ENCODE measurements at regions not wholly inside any gene's neighbourhood (a gene's known extent, or its start where the extent isn't known, plus 50 kb on each side); places are given as distances from the start of the nearest gene placed in this dataset.

- DNase-seq (ENCODE audit: low read depth, low spot score) (no peak), FAIRE-seq (no peak), ATAC-seq (no peak)
- Histone ChIP-seq H3K27ac (ENCODE audit: control insufficient read depth, insufficient read depth) (no peak overlapping the region), H3K27me3 (replicated peaks in 1 of 2; ENCODE audit: control insufficient read depth in 2 of 2, insufficient read depth in 2 of 2, low read length in 1 of 2) (no peaks in the 10 kb centered on the region), H3K4me1 (ENCODE audit: control insufficient read depth, insufficient read depth, low read length) (no peaks in the 10 kb centered on the region), H3K4me2 (ENCODE audit: control insufficient read depth, insufficient read depth) (no peak overlapping the region), H3K79me2 (ENCODE audit: control insufficient read depth, insufficient read depth, low read length) (no peaks in the 10 kb centered on the region), H3K4me3 (no peak overlapping the region), H3K9me3 (replicated peaks; ENCODE audit: control insufficient read depth, insufficient read depth, low read length) (no peaks in the 10 kb centered on the region), H4K20me1 (ENCODE audit: control insufficient read depth, insufficient read depth) (no peaks in the 10 kb centered on the region), H3K9ac (ENCODE audit: control insufficient read depth, insufficient read depth, low read length) (no peak overlapping the region), H2AFZ (ENCODE audit: control insufficient read depth, low read depth, low read length) (no peak overlapping the region), H3K36me3 (ENCODE audit: control insufficient read depth in 2 of 2, insufficient read depth in 2 of 2, low read length in 1 of 2) (no peaks in the 10 kb centered on the region)
- CTCF ChIA-PET = no interaction called here
- POLR2A ChIA-PET = no interaction called here
- in situ Hi-C loops (cut with MboI) = no loop called here
- SMC1A ChIA-PET (ENCODE audit: uncharacterized antibody, unreplicated experiment) = no interaction called here
- no TSS peak for BruUV-seq (replicated peaks)
- intact Hi-C loops (cut with micrococcal nuclease; ENCODE audit: unreplicated experiment) = no loop called here
- RAD21 ChIA-PET (ENCODE audit: unreplicated experiment) = no interaction called here
- TF ChIP-seq, protein P1, sequence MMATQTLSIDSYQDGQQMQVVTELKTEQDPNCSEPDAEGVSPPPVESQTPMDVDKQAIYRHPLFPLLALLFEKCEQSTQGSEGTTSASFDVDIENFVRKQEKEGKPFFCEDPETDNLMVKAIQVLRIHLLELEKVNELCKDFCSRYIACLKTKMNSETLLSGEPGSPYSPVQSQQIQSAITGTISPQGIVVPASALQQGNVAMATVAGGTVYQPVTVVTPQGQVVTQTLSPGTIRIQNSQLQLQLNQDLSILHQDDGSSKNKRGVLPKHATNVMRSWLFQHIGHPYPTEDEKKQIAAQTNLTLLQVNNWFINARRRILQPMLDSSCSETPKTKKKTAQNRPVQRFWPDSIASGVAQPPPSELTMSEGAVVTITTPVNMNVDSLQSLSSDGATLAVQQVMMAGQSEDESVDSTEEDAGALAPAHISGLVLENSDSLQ (IDR thresholded peaks at IDR 0.05) = no peak
- TF ChIP-seq WRNIP1 (IDR thresholded peaks at IDR 0.05; ENCODE audit: borderline replicate concordance, low read depth, low read length) = no peak
- TF ChIP-seq NR2C1 (IDR thresholded peaks at IDR 0.05) = no peak
- no peak for TF ChIP-seq POLR2AphosphoS2 (IDR thresholded peaks at IDR 0.05; ENCODE audit: low read depth, low read length)
- TF ChIP-seq POLR2AphosphoS5 (IDR thresholded peaks at IDR 0.05; ENCODE audit: low read length) = no peak
- no peak for TF ChIP-seq TBL1XR1 (IDR thresholded peaks at IDR 0.05; ENCODE audit: low read depth, low read length)
- TF ChIP-seq RELA (IDR thresholded peaks at IDR 0.05; ENCODE audit: borderline replicate concordance, partially characterized antibody) = no peak
- TF ChIP-seq, protein P2, sequence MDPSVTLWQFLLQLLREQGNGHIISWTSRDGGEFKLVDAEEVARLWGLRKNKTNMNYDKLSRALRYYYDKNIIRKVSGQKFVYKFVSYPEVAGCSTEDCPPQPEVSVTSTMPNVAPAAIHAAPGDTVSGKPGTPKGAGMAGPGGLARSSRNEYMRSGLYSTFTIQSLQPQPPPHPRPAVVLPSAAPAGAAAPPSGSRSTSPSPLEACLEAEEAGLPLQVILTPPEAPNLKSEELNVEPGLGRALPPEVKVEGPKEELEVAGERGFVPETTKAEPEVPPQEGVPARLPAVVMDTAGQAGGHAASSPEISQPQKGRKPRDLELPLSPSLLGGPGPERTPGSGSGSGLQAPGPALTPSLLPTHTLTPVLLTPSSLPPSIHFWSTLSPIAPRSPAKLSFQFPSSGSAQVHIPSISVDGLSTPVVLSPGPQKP (IDR thresholded peaks at IDR 0.05; ENCODE audit: low read depth, low read length) = no peak
- no peak for TF ChIP-seq NFIC (IDR thresholded peaks at IDR 0.05; ENCODE audit: low read depth, low read length)
- TF ChIP-seq MEF2B (IDR thresholded peaks at IDR 0.05; ENCODE audit: partially characterized antibody, poor library complexity, severe bottlenecking) = no peak
These were observed 839.3 kb downstream of the KCNT2 start for GRCh38 chr1:195768936-195769335.
